ENCODE measurements at regions not wholly inside any gene's neighbourhood (a gene's known extent, or its start where the extent isn't known, plus 50 kb on each side); places are given as distances from the start of the nearest gene placed in this dataset.

DNA sequence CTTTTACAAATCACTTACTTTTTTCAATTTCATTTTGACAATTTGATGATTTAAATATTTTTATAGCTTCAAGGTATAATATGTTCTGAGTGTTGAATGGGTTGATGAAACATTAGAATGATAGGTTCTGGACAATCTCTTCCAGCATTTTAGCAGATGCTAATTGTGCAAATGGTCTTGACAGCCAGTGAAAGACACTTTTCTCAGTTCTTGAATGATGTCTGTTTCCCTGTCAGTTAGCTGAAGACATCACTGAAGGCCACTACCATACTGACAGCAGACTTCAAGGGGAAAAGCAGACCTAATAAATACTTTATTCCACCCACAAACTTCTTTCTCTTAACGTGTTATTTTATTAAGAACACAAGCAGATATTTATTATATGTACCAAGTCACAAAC, 498.6 kb downstream of the GRXCR1 start:
- TF ChIP-seq, protein P1, sequence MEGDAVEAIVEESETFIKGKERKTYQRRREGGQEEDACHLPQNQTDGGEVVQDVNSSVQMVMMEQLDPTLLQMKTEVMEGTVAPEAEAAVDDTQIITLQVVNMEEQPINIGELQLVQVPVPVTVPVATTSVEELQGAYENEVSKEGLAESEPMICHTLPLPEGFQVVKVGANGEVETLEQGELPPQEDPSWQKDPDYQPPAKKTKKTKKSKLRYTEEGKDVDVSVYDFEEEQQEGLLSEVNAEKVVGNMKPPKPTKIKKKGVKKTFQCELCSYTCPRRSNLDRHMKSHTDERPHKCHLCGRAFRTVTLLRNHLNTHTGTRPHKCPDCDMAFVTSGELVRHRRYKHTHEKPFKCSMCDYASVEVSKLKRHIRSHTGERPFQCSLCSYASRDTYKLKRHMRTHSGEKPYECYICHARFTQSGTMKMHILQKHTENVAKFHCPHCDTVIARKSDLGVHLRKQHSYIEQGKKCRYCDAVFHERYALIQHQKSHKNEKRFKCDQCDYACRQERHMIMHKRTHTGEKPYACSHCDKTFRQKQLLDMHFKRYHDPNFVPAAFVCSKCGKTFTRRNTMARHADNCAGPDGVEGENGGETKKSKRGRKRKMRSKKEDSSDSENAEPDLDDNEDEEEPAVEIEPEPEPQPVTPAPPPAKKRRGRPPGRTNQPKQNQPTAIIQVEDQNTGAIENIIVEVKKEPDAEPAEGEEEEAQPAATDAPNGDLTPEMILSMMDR (IDR thresholded peaks at IDR 0.05), result no peak
- TF ChIP-seq POLR2A (IDR thresholded peaks at IDR 0.05), result no peak
- no peak for TF ChIP-seq POLR2AphosphoS5 (IDR thresholded peaks at IDR 0.05)
